HCT116 (cell line): ENCODE measurements at regions not wholly inside any gene's neighbourhood (a gene's known extent, or its start where the extent isn't known, plus 50 kb on each side); places are given as distances from the start of the nearest gene placed in this dataset.

Source experiments
- ATAC-seq: fragments of 200-7000 bp; cut with Tn5 transposase; 2 replicates; pipeline ENCODE4 v1.9.1; 2020; ENCODE audit warnings: mild to moderate bottlenecking, moderate library complexity
- BruUV-seq: library from RNA; stranded (reverse); fragments of 400-500 nt; replicated peaks from 2 replicates; lab custom pipeline; 2021; lab: Mats Ljungman, UMichigan
- CTCF ChIA-PET: fragments of 300-600 bp; sonication (Branson Sonifier 250); formaldehyde crosslinking; loops from one replicate; lab custom pipeline; 2021; ENCODE audit warnings: antibody characterized with exemption; lab: Charles Lee
- POLR2A ChIA-PET: fragments of 300-600, 350-600 bp; sonication (Branson Sonifier 250); formaldehyde crosslinking; loops from one replicate; lab custom pipeline; 2021; ENCODE audit warnings: antibody characterized with exemption; lab: Charles Lee
- RAD21 ChIA-PET, 2 experiments: fragments of 300-600 bp; sonication (Branson Sonifier 250); formaldehyde crosslinking; loops; one replicate each; lab custom pipeline; 2023; ENCODE audit warnings: low total read pairs in 2 of 2; ENCODE audit not compliant: uncharacterized antibody in 2 of 2, unreplicated experiment in 2 of 2, low non-redundant PET in 1 of 2; lab: Charles Lee
- DNase-seq: peaks from one replicate; pipeline ENCODE4 v3.0.0-alpha.2; 2010; ENCODE audit warnings: low read depth, low spot score
- H2AFZ ChIP-seq: fragments of 200-600 bp; shearing (Covaris generic), sonication (generic); 2 replicates; pipeline ENCODE4 v1.6.1; 2017; ENCODE audit warnings: low read depth, mixed run types, mixed read lengths, antibody characterized with exemption, low read length; ENCODE audit not compliant: poor library complexity, severe bottlenecking
- H3K27ac ChIP-seq: 2 replicates; pipeline ENCODE4 v1.5.1; 2012; ENCODE audit warnings: low read depth, low read length
- H3K27me3 ChIP-seq: fragments of 200-600 bp; sonication (generic); 2 replicates; pipeline ENCODE4 v1.6.1; 2016; ENCODE audit warnings: mixed run types, low read length, mixed read lengths; ENCODE audit not compliant: insufficient read depth
- H3K36me3 ChIP-seq, 2 experiments: fragments of 200-500 bp in 1 of 2; fragments of 200-600 bp in 1 of 2; sonication (Bioruptor generic) in 1 of 2; sonication (generic) in 1 of 2; 2 replicates each; pipeline versions ENCODE4 v1.5.1 to v1.6.1; 2014 to 2016; ENCODE audit warnings: low read length in 2 of 2, inconsistent platforms in 1 of 2, mixed read lengths in 1 of 2, mixed run types in 1 of 2; ENCODE audit not compliant: insufficient read depth in 2 of 2, control insufficient read depth in 1 of 2
- H3K4me1 ChIP-seq, 2 experiments: fragments of 200-600 bp in 1 of 2; sonication (generic) in 1 of 2; 2 replicates each; pipeline versions ENCODE4 v1.5.1 to v1.6.1; 2012 to 2017; ENCODE audit warnings: low read length in 2 of 2, inconsistent platforms in 1 of 2, mild to moderate bottlenecking in 1 of 2, mixed read lengths in 1 of 2, mixed run types in 1 of 2, moderate library complexity in 1 of 2; ENCODE audit not compliant: insufficient read depth in 2 of 2, control insufficient read depth in 1 of 2
- H3K4me2 ChIP-seq: fragments of 200-600 bp; sonication (generic); 2 replicates; pipeline ENCODE4 v1.6.1; 2017; ENCODE audit warnings: mixed run types, low read length, mixed read lengths
- H3K4me3 ChIP-seq, 2 experiments: fragments of 200-600 bp in 1 of 2; sonication (generic) in 1 of 2; replicated peaks in 1 of 2; 2 replicates each; pipeline ENCODE4 v1.5.1; 2011 to 2016; ENCODE audit warnings: low read length in 2 of 2, control low read depth in 1 of 2, low read depth in 1 of 2, mild to moderate bottlenecking in 1 of 2, mixed read lengths in 1 of 2, mixed run types in 1 of 2
- H3K79me2 ChIP-seq: fragments of 200-600 bp; sonication (generic); 2 replicates; pipeline ENCODE4 v1.6.1; 2017; ENCODE audit warnings: mild to moderate bottlenecking, mixed run types, low read length, moderate library complexity, mixed read lengths; ENCODE audit not compliant: insufficient read depth
- H3K9ac ChIP-seq: fragments of 200-600 bp; sonication (generic); 2 replicates; pipeline ENCODE4 v1.6.1; 2016; ENCODE audit warnings: low read length, mixed read lengths
- H3K9me2 ChIP-seq: fragments of 200-600 bp; sonication (generic), shearing (Covaris generic); 2 replicates; pipeline ENCODE4 v1.6.1; 2017; ENCODE audit warnings: mixed run types, mild to moderate bottlenecking, moderate library complexity; ENCODE audit not compliant: insufficient read depth
- H3K9me3 ChIP-seq, 2 experiments: fragments of 200-500 bp in 1 of 2; fragments of 200-600 bp in 1 of 2; sonication (Bioruptor generic) in 1 of 2; sonication (generic) in 1 of 2; 2 replicates each; pipeline ENCODE4 v1.6.1; 2014 to 2017; ENCODE audit warnings: low read length in 2 of 2, mixed read lengths in 2 of 2, inconsistent platforms in 1 of 2, low read depth in 1 of 2, mild to moderate bottlenecking in 1 of 2, mixed run types in 1 of 2, moderate library complexity in 1 of 2; ENCODE audit not compliant: control insufficient read depth in 1 of 2, insufficient read depth in 1 of 2
- H4K20me1 ChIP-seq: fragments of 200-600 bp; sonication (generic), shearing (Covaris generic); 2 replicates; pipeline ENCODE4 v1.6.1; 2017; ENCODE audit warnings: mixed run types, mild to moderate bottlenecking, moderate library complexity; ENCODE audit not compliant: insufficient read depth
- EZH2phosphoT487 ChIP-seq: fragments of 200-600 bp; IDR thresholded peaks from 2 replicates; pipeline ENCODE4 v1.6.1; 2018; ENCODE audit warnings: antibody characterized with exemption, borderline replicate concordance
- FOSL1 ChIP-seq: IDR thresholded peaks from 2 replicates; pipeline ENCODE4 v1.6.1; 2012; ENCODE audit warnings: low read depth
- POLR2A ChIP-seq: IDR thresholded peaks from 2 replicates; pipeline ENCODE4 v1.7.0; 2011; ENCODE audit warnings: borderline replicate concordance; ENCODE audit not compliant: insufficient read depth, insufficient read length; ENCODE audit errors: extremely low read depth
- REST ChIP-seq: IDR thresholded peaks from 2 replicates; pipeline ENCODE4 v1.6.1; 2012; ENCODE audit warnings: low read depth
- TCF7L2 ChIP-seq: IDR thresholded peaks from 2 replicates; pipeline ENCODE4 v1.7.0; 2011; ENCODE audit warnings: borderline replicate concordance, inconsistent platforms; ENCODE audit not compliant: insufficient read depth, insufficient read length; ENCODE audit errors: extremely low read depth
- intact Hi-C: fragments of 100-400 bp; cut with micrococcal nuclease; formaldehyde crosslinking; loops from 2 replicates; pipeline ENCODE4 v1.10.0; 2022
- TF ChIP-seq, protein P1 (sequence below), 3 experiments: fragments of 200-600 bp in 1 of 3; sonication (generic) in 1 of 3; IDR thresholded peaks in 2 of 3; conservative IDR thresholded peaks in 1 of 3; 2 replicates each; pipeline ENCODE4 v1.5.1; 2012 to 2017; ENCODE audit warnings: low read depth in 2 of 3, low read length in 2 of 3, antibody characterized with exemption in 1 of 3, borderline replicate concordance in 1 of 3, control low read depth in 1 of 3, mild to moderate bottlenecking in 1 of 3, mixed read lengths in 1 of 3, mixed run types in 1 of 3, moderate library complexity in 1 of 3; ENCODE audit not compliant: insufficient read depth in 1 of 3

- ChIA-PET POLR2A (no interaction called here), CTCF (no interaction called here), RAD21 (no interaction called here)
- Histone ChIP-seq H3K27ac (no peak overlapping the region), H3K36me3 (no peaks in the 10 kb centered on the region), H3K4me2 (no peak overlapping the region), H3K4me1 (no peaks in the 10 kb centered on the region), H3K9me3 (no peaks in the 10 kb centered on the region), H3K27me3 (no peaks in the 10 kb centered on the region), H3K79me2 (no peaks in the 10 kb centered on the region), H4K20me1 (no peaks in the 10 kb centered on the region), H2AFZ (no peak overlapping the region), H3K9ac (no peak overlapping the region), H3K9me2 (peaks cover 3% of the 10 kb centered on the region; the same call in 1 of the 2 replicates), H3K4me3 (no peak overlapping the region)
- BruUV-seq: no TSS peak
- DNase-seq: no peak
- no peak for ATAC-seq
- no peak for TF ChIP-seq REST
- no peak for TF ChIP-seq EZH2phosphoT487
- no peak for TF ChIP-seq TCF7L2
- TF ChIP-seq, protein P1, sequence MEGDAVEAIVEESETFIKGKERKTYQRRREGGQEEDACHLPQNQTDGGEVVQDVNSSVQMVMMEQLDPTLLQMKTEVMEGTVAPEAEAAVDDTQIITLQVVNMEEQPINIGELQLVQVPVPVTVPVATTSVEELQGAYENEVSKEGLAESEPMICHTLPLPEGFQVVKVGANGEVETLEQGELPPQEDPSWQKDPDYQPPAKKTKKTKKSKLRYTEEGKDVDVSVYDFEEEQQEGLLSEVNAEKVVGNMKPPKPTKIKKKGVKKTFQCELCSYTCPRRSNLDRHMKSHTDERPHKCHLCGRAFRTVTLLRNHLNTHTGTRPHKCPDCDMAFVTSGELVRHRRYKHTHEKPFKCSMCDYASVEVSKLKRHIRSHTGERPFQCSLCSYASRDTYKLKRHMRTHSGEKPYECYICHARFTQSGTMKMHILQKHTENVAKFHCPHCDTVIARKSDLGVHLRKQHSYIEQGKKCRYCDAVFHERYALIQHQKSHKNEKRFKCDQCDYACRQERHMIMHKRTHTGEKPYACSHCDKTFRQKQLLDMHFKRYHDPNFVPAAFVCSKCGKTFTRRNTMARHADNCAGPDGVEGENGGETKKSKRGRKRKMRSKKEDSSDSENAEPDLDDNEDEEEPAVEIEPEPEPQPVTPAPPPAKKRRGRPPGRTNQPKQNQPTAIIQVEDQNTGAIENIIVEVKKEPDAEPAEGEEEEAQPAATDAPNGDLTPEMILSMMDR (IDR thresholded peaks at IDR 0.05 in 2 of 3, conservative IDR thresholded peaks at IDR 0.05 in 1 of 3; ENCODE audit: borderline replicate concordance in 1 of 3, insufficient read depth in 1 of 3, low read depth in 2 of 3, low read length in 2 of 3): no peak
- no peak for TF ChIP-seq FOSL1
- TF ChIP-seq POLR2A: no peak
- intact Hi-C loops: loop anchor here (1.0 kb wide), 1 partner anchor 26 kb away; no protein-coding TSS in a partner anchor
Observed at GRCh38 chr1:188641566-188642211, 1812.9 kb downstream of the PLA2G4A start.
